Posterior vena cava (tissue), 2 donors: ENCODE measurements at regions not wholly inside any gene's neighbourhood (a gene's known extent, or its start where the extent isn't known, plus 50 kb on each side); places are given as distances from the start of the nearest gene placed in this dataset.

ENCODE experiments used
- DNase-seq: peaks from one replicate; pipeline ENCODE4 v3.0.0-alpha.2; 2020; ENCODE audit warnings: low spot score
- intact Hi-C, 2 donors: fragments of 100-400 bp; cut with DNase I; formaldehyde crosslinking; loops; one replicate each; pipeline versions ENCODE4 v1.14.1 to v1.14.2; 2022 to 2023
- donor health status: DM: yes; HTN: yes; CAD: no.
- donor health status: DM: yes; HTN: yes; CAD: no.

- no peak for DNase-seq
- intact Hi-C loops: loop anchor here (5.0 to 10.0 kb wide), 2 partner anchors 213 to 309 kb away; no protein-coding TSS in a partner anchor
Observed at GRCh38 chr17:79395545-79395944, 215.3 kb downstream of the RBFOX3 start.

- DNase-seq: no peak
- intact Hi-C loops: loop anchor here (5.0 to 10.0 kb wide), 2 partner anchors 213 to 310 kb away; no protein-coding TSS in a partner anchor
Observed at GRCh38 chr17:79395066-79395465, 215.8 kb downstream of the RBFOX3 start.

- intact Hi-C loops: loop anchor here (2.0 to 10.0 kb wide), 3 partner anchors 305 to 311 kb away; no protein-coding TSS in a partner anchor
- peak; percentile 94 for DNase-seq
Observed at GRCh38 chr17:79393358-79394052, 217.3 kb downstream of the RBFOX3 start.

- no peak for DNase-seq
- intact Hi-C loops: loop anchor here (2.0 to 10.0 kb wide), 3 partner anchors 304 to 312 kb away; no protein-coding TSS in a partner anchor
Observed at GRCh38 chr17:79392598-79392997, 218.3 kb downstream of the RBFOX3 start.

GRCh38 chr17:79391376-79392233, 219.2 kb downstream of the RBFOX3 start:
- peak; percentile 92 for DNase-seq
- intact Hi-C loops: loop anchor here (2.0 to 10.0 kb wide), 3 partner anchors 303 to 313 kb away; no protein-coding TSS in a partner anchor

GRCh38 chr17:79389896-79390295, 221.0 kb downstream of the RBFOX3 start:
- intact Hi-C loops: loop anchor here (5.0 to 10.0 kb wide), 3 partner anchors 303 to 585 kb away; no protein-coding TSS in a partner anchor
- DNase-seq: no peak

- peak; percentile 84 for DNase-seq
- intact Hi-C loops: loop anchor here in 1 of 2 donors (10.0 kb wide), 2 partner anchors 316 to 586 kb away; no protein-coding TSS in a partner anchor
Observed at GRCh38 chr17:79388556-79389295, 222.1 kb downstream of the RBFOX3 start.

- intact Hi-C loops: loop anchor here in 1 of 2 donors (10.0 kb wide), 2 partner anchors 317 to 587 kb away; no protein-coding TSS in a partner anchor
- DNase-seq: no peak
Observed at GRCh38 chr17:79387783-79388182, 223.1 kb downstream of the RBFOX3 start.

GRCh38 chr17:79385962-79386563, 224.8 kb downstream of the RBFOX3 start:
- intact Hi-C loops: loop anchor here in 1 of 2 donors (10.0 kb wide), 2 partner anchors 319 to 589 kb away; no protein-coding TSS in a partner anchor
- DNase-seq: no peak

- intact Hi-C loops: loop anchor here in 1 of 2 donors (10.0 kb wide), 2 partner anchors 322 to 592 kb away; no protein-coding TSS in a partner anchor
- DNase-seq: no peak
Observed at GRCh38 chr17:79382313-79382712, 228.5 kb downstream of the RBFOX3 start.

GRCh38 chr17:79379700-79380445, 231.0 kb downstream of the RBFOX3 start:
- intact Hi-C loops: loop anchor here in 1 of 2 donors (10.0 kb wide), 2 partner anchors 325 to 595 kb away; no protein-coding TSS in a partner anchor
- no peak for DNase-seq

GRCh38 chr17:79377230-79377786, 233.5 kb downstream of the RBFOX3 start:
- DNase-seq: no peak
- intact Hi-C loops: no loop called here

- intact Hi-C loops: loop anchor here in 1 of 2 donors (5.0 kb wide), 1 partner anchor 43 kb away; no protein-coding TSS in a partner anchor
Observed at GRCh38 chr17:79374807-79375206, 236.0 kb downstream of the RBFOX3 start.

GRCh38 chr17:79374087-79374689, 236.7 kb downstream of the RBFOX3 start:
- intact Hi-C loops: loop anchor here in 1 of 2 donors (5.0 kb wide), 1 partner anchor 42 kb away; no protein-coding TSS in a partner anchor
- DNase-seq: no peak

More at GRCh38 chr17:79374807-79375206, 236.0 kb downstream of the RBFOX3 start:
- no peak for DNase-seq

GRCh38 chr17:79372470-79373238, 238.2 kb downstream of the RBFOX3 start:
- intact Hi-C loops: loop anchor here in 1 of 2 donors (1.0 to 5.0 kb wide), 2 partner anchors 29 to 40 kb away; no protein-coding TSS in a partner anchor
- no peak for DNase-seq

GRCh38 chr17:79371984-79372383, 238.9 kb downstream of the RBFOX3 start:
- intact Hi-C loops: loop anchor here in 1 of 2 donors (1.0 to 5.0 kb wide), 2 partner anchors 29 to 40 kb away; no protein-coding TSS in a partner anchor
- DNase-seq: no peak
